Retinal pigment epithelial cell (primary cell): ENCODE measurements at regions not wholly inside any gene's neighbourhood (a gene's known extent, or its start where the extent isn't known, plus 50 kb on each side); places are given as distances from the start of the nearest gene placed in this dataset.

ENCODE experiments used
- DNase-seq: peaks from one replicate; pipeline ENCODE4 v3.0.0-alpha.2; 2010; ENCODE audit warnings: low read depth
- H3K4me3 ChIP-seq: 2 replicates; pipeline ENCODE4 v1.5.1; 2011; ENCODE audit warnings: mild to moderate bottlenecking, low read length, control low read depth, moderate library complexity
- CTCF ChIP-seq: conservative IDR thresholded peaks from 2 replicates; pipeline ENCODE4 v1.5.1; 2011; ENCODE audit warnings: low read depth, low read length, control low read depth, inconsistent platforms

- TF ChIP-seq CTCF, result no peak
- DNase-seq, result no peak
- no peak overlapping the region for H3K4me3 ChIP-seq
These were observed 247.0 kb downstream of the CHD9NB start for GRCh38 chr16:52805559-52806168.

- no peak overlapping the region for H3K4me3 ChIP-seq
- no peak for TF ChIP-seq CTCF
- DNase-seq, result no peak
These were observed 252.3 kb downstream of the CHD9NB start for GRCh38 chr16:52800432-52800831.

DNA sequence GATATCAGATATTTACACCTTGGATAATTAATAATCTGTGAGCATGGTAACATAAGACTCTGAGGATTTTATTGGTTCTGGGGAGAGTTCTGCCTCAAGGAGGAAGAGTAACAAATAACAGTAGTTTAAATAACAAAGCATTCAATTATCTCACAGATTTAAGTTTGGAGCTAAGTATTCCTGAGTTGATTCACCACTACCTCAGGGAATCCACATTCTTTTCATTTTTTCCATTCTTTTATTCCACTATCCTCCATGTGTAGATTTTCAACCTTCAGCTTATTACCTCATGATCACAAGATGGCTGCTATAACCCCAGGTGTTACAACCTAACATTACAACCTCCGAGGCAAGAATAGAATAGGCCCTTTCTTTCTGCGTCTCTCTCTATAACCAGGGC, 252.2 kb upstream of the TOX3 start:
- TF ChIP-seq CTCF, result no peak
- no peak for DNase-seq

DNA sequence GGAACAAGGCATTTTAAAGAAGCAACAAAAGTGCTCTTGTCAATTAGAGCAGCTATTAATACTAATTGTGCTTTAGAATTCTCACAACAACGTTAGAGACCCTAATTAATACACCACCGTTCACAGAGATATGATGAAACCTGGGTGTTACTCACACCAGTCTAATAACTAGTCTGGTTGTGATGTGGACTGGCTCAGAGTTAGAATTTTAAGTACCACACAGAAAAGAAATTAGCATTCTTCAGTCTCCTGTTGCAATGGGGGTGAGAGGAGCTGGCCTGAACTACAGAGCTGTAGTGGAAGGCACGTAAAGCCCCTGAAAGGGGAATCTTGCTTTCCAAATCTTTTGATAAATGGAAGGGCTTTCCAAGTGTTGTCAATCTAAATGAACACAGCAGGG, 240.8 kb upstream of the TOX3 start:
- no peak overlapping the region for H3K4me3 ChIP-seq
- no peak for TF ChIP-seq CTCF
- no peak for DNase-seq

More for the DNA sequence above, 252.2 kb upstream of the TOX3 start:
- no peak overlapping the region for H3K4me3 ChIP-seq

DNA sequence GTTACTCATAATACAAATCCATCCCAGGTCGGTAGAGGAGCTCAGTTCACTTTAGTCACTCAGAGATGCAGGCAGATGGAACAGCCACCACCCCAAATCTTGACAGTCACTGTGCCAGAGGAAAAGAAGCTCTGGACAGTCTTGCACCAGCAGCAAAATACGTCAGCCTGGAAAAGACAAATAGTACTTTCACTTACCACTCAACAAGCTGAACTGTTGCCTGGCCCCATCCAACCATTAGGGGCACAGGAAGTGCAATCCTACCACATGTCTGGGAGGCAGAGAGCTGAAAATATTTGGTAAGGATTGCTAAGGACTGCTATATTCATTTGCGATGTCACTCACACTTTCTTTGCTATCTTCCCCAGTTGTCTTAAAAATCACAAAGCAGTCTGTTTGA, 239.1 kb upstream of the TOX3 start:
- no peak for TF ChIP-seq CTCF
- no peak overlapping the region for H3K4me3 ChIP-seq
- DNase-seq, result no peak

- H3K4me3 ChIP-seq, result no peak overlapping the region
- TF ChIP-seq CTCF, result no peak
- DNase-seq, result no peak
These were observed 238.7 kb upstream of the TOX3 start for GRCh38 chr16:52785653-52786052.

GRCh38 chr16:52783616-52784015, 236.7 kb upstream of the TOX3 start:
- DNase-seq, result peak; percentile 0
- no peak for TF ChIP-seq CTCF
- H3K4me3 ChIP-seq, result no peak overlapping the region
